H9 (cell line): ENCODE measurements at regions not wholly inside any gene's neighbourhood (a gene's known extent, or its start where the extent isn't known, plus 50 kb on each side); places are given as distances from the start of the nearest gene placed in this dataset.

ENCODE experiments used
- DNase-seq: peaks from one replicate; pipeline ENCODE4 v3.0.0-alpha.2; 2017
- H2AFZ ChIP-seq: one replicate; pipeline ENCODE4 v1.6.1; 2013; ENCODE audit warnings: mild to moderate bottlenecking, low read length, control low read depth, moderate library complexity
- H2AK5ac ChIP-seq: 2 replicates; pipeline ENCODE4 v1.6.1; 2013; ENCODE audit warnings: low read length, control low read depth, mixed read lengths; ENCODE audit not compliant: insufficient read length
- H2BK120ac ChIP-seq: one replicate; pipeline ENCODE4 v1.6.1; 2013; ENCODE audit warnings: low read depth, mild to moderate bottlenecking, low read length, control low read depth, inconsistent platforms; ENCODE audit not compliant: poor library complexity, severe bottlenecking
- H2BK12ac ChIP-seq: 2 replicates; pipeline ENCODE4 v1.6.1; 2013; ENCODE audit warnings: low read length, control low read depth, mixed read lengths, low read depth; ENCODE audit not compliant: insufficient read length
- H2BK15ac ChIP-seq: 2 replicates; pipeline ENCODE4 v1.6.1; 2013; ENCODE audit warnings: low read depth, low read length, control low read depth
- H2BK20ac ChIP-seq: one replicate; pipeline ENCODE4 v1.6.1; 2013; ENCODE audit warnings: low read depth, mild to moderate bottlenecking, low read length, control low read depth, inconsistent platforms; ENCODE audit not compliant: poor library complexity, severe bottlenecking
- H2BK5ac ChIP-seq: 2 replicates; pipeline ENCODE4 v1.6.1; 2013; ENCODE audit warnings: low read length, control low read depth, mixed read lengths; ENCODE audit not compliant: insufficient read length
- H3K14ac ChIP-seq: 2 replicates; pipeline ENCODE4 v1.6.1; 2013; ENCODE audit warnings: low read length, control low read depth; ENCODE audit not compliant: insufficient read depth
- H3K18ac ChIP-seq: 2 replicates; pipeline ENCODE4 v1.6.1; 2013; ENCODE audit warnings: low read depth, mild to moderate bottlenecking, mixed read lengths, low read length, control low read depth; ENCODE audit not compliant: insufficient read length
- H3K23ac ChIP-seq: 2 replicates; pipeline ENCODE4 v1.6.1; 2013; ENCODE audit warnings: low read length, control low read depth, mixed read lengths, low read depth; ENCODE audit not compliant: insufficient read length
- H3K23me2 ChIP-seq: 2 replicates; pipeline ENCODE4 v1.6.1; 2013; ENCODE audit warnings: low read depth, mild to moderate bottlenecking, mixed read lengths, low read length, control low read depth; ENCODE audit not compliant: insufficient read length, poor library complexity, severe bottlenecking
- H3K27ac ChIP-seq: 2 replicates; pipeline ENCODE4 v1.5.1; 2013; ENCODE audit warnings: low read length, control low read depth, mixed read lengths, low read depth; ENCODE audit not compliant: insufficient read length
- H3K27me3 ChIP-seq: 2 replicates; pipeline ENCODE4 v1.6.1; 2013; ENCODE audit warnings: low read length, control low read depth, inconsistent platforms; ENCODE audit not compliant: insufficient read depth
- H3K4ac ChIP-seq: 2 replicates; pipeline ENCODE4 v1.6.1; 2013; ENCODE audit warnings: low read depth, mild to moderate bottlenecking, control low read depth, inconsistent platforms, low read length, moderate library complexity
- H3K4me1 ChIP-seq: 2 replicates; pipeline ENCODE4 v1.6.1; 2013; ENCODE audit warnings: low read length, control low read depth, inconsistent platforms; ENCODE audit not compliant: insufficient read depth
- H3K4me2 ChIP-seq: 2 replicates; pipeline ENCODE4 v1.6.1; 2013; ENCODE audit warnings: low read length, control low read depth, mixed read lengths; ENCODE audit not compliant: insufficient read length, insufficient read depth
- H3K56ac ChIP-seq: 2 replicates; pipeline ENCODE4 v1.6.1; 2013; ENCODE audit warnings: low read depth, mild to moderate bottlenecking, mixed read lengths, low read length, control low read depth; ENCODE audit not compliant: insufficient read length
- H3K79me1 ChIP-seq: 2 replicates; pipeline ENCODE4 v1.6.1; 2013; ENCODE audit warnings: low read depth, mild to moderate bottlenecking, moderate library complexity, low read length, control low read depth, inconsistent platforms; ENCODE audit not compliant: insufficient read depth, poor library complexity, severe bottlenecking
- H3K79me2 ChIP-seq: 2 replicates; pipeline ENCODE4 v1.6.1; 2013; ENCODE audit warnings: low read length, control low read depth, inconsistent platforms; ENCODE audit not compliant: insufficient read depth
- H3K9ac ChIP-seq: 2 replicates; pipeline ENCODE4 v1.6.1; 2013; ENCODE audit warnings: low read length, control low read depth, mixed read lengths; ENCODE audit not compliant: insufficient read length; ENCODE audit errors: extremely low read depth
- H3K9me3 ChIP-seq: one replicate; pipeline ENCODE4 v1.6.1; 2013; ENCODE audit warnings: low read depth, low read length, inconsistent platforms; ENCODE audit not compliant: control insufficient read depth
- H3T11ph ChIP-seq: one replicate; pipeline ENCODE4 v1.6.1; 2013; ENCODE audit warnings: mild to moderate bottlenecking, low read length, control low read depth, inconsistent platforms
- H4K20me1 ChIP-seq: one replicate; pipeline ENCODE4 v1.6.1; 2013; ENCODE audit not compliant: control insufficient read depth, insufficient read length, insufficient read depth
- H4K5ac ChIP-seq: 2 replicates; pipeline ENCODE4 v1.6.1; 2013; ENCODE audit warnings: low read depth, mild to moderate bottlenecking, mixed read lengths, low read length, control low read depth; ENCODE audit not compliant: insufficient read length
- H4K8ac ChIP-seq: replicated peaks from 2 replicates; pipeline ENCODE4 v1.6.1; 2013; ENCODE audit warnings: low read length, control low read depth, mixed read lengths, low read depth; ENCODE audit not compliant: insufficient read length
- H4K91ac ChIP-seq: 2 replicates; pipeline ENCODE4 v1.6.1; 2013; ENCODE audit warnings: low read depth, mild to moderate bottlenecking, moderate library complexity, mixed read lengths, low read length, control low read depth; ENCODE audit not compliant: insufficient read length
- H3K27ac Mint-ChIP-seq, 3 experiments: 2 replicates in 2 of 3; 3 replicates in 1 of 3; pipeline ENCODE4 v1.8.0; 2020 to 2021; ENCODE audit warnings: mixed read lengths in 3 of 3, mild to moderate bottlenecking in 1 of 3, moderate library complexity in 1 of 3
- H3K27me3 Mint-ChIP-seq: 2 replicates; pipeline ENCODE4 v1.8.0; 2021; ENCODE audit warnings: low read depth, mild to moderate bottlenecking, moderate library complexity, mixed read lengths
- H3K36me3 Mint-ChIP-seq, 3 experiments: 2 replicates in 2 of 3; 3 replicates in 1 of 3; pipeline ENCODE4 v1.8.0; 2020 to 2021; ENCODE audit warnings: low read depth in 3 of 3, mixed read lengths in 3 of 3; ENCODE audit not compliant: insufficient read depth in 1 of 3
- H3K4me1 Mint-ChIP-seq, 2 experiments: 2 replicates each; pipeline ENCODE4 v1.8.0; 2020; ENCODE audit warnings: mixed read lengths in 2 of 2
- H3K4me3 Mint-ChIP-seq, 2 experiments: 2 replicates in 1 of 2; 3 replicates in 1 of 2; pipeline ENCODE4 v1.8.0; 2020 to 2021; ENCODE audit warnings: mild to moderate bottlenecking in 2 of 2, mixed read lengths in 2 of 2, moderate library complexity in 1 of 2
- H3K9me3 Mint-ChIP-seq, 2 experiments: 2 replicates in 1 of 2; 3 replicates in 1 of 2; pipeline ENCODE4 v1.8.0; 2020; ENCODE audit warnings: mild to moderate bottlenecking in 2 of 2, mixed read lengths in 2 of 2, moderate library complexity in 1 of 2
- CTCF ChIP-seq: fragments of 200-600 bp; sonication (generic); conservative IDR thresholded peaks from 3 replicates; pipeline ENCODE4 v1.8.0; 2021; ENCODE audit warnings: antibody characterized with exemption, mild to moderate bottlenecking
- WGBS: extraction: QIAGEN DNeasy Blood & Tissue Kit; methylation state at CpG from one replicate; pipeline ENCODE4 v1.1.7; 2013; ENCODE audit warnings: missing lambda C conversion rate, low lambda C conversion rate, mixed read lengths; ENCODE audit not compliant: insufficient read length; ENCODE audit errors: extremely low coverage; 5-methylcytosine and 5-hydroxymethylcytosine counted together

- WGBS, result no CpG with 5 or more reads among the region's 4 CpGs
- Mint-ChIP-seq H3K4me1 (peaks cover 58 to 62% of the 10 kb centered on the region in 2 experiments), H3K9me3 (no peaks in the 10 kb centered on the region; a peak in 1 of 5 replicates), H3K27ac (no peak overlapping the region), H3K27me3 (peaks cover 74% of the 10 kb centered on the region), H3K36me3 (no peaks in the 10 kb centered on the region; a peak in 1 of 7 replicates), H3K4me3 (no peak overlapping the region)
- H3K14ac ChIP-seq, result no peak overlapping the region
- H3K23me2 ChIP-seq, result no peaks in the 10 kb centered on the region
- H4K91ac ChIP-seq, result no peak overlapping the region
- no peaks in the 10 kb centered on the region for H3K79me2 ChIP-seq
- H2BK20ac ChIP-seq, result no peak overlapping the region
- no peak overlapping the region for H4K8ac ChIP-seq
- H2BK12ac ChIP-seq, result no peak overlapping the region
- H2BK120ac ChIP-seq, result no peak overlapping the region
- no peak overlapping the region for H2AFZ ChIP-seq
- H2AK5ac ChIP-seq, result no peak overlapping the region
- DNase-seq, result no peak
- H3K18ac ChIP-seq, result no peak overlapping the region
- no peak overlapping the region for H3K9ac ChIP-seq
- no peak overlapping the region for H3K4ac ChIP-seq
- H3K4me2 ChIP-seq, result no peak overlapping the region
- H3K27ac ChIP-seq, result no peak overlapping the region
- no peak for TF ChIP-seq CTCF
- H3K56ac ChIP-seq, result no peak overlapping the region
- no peak overlapping the region for H2BK5ac ChIP-seq
- peaks cover 17% of the 10 kb centered on the region for H3K4me1 ChIP-seq
- no peak overlapping the region for H2BK15ac ChIP-seq
- no peak overlapping the region for H4K5ac ChIP-seq
- no peaks in the 10 kb centered on the region for H4K20me1 ChIP-seq
- no peaks in the 10 kb centered on the region for H3K9me3 ChIP-seq
- no peak overlapping the region for H3K23ac ChIP-seq
- no peak overlapping the region for H3T11ph ChIP-seq
- no peaks in the 10 kb centered on the region for H3K27me3 ChIP-seq
- no peaks in the 10 kb centered on the region for H3K79me1 ChIP-seq
These were observed 185.0 kb upstream of the GHITM start for GRCh38 chr10:83954193-83954799.
